Lung (tissue), 11 donors: ENCODE measurements at regions not wholly inside any gene's neighbourhood (a gene's known extent, or its start where the extent isn't known, plus 50 kb on each side); places are given as distances from the start of the nearest gene placed in this dataset.

Experiments
- ATAC-seq: fragments of 200-7000 bp; cut with Tn5 transposase; one replicate; pipeline ENCODE4 v1.9.1; 2020; ENCODE audit warnings: moderate number of reproducible peaks; ENCODE audit not compliant: insufficient read depth, low FRiP score
- DNase-seq, 3 donors: peaks; one replicate each; pipeline ENCODE4 v3.0.0-alpha.2; 2013 to 2017
- H3K27ac ChIP-seq, 2 donors: one replicate each; pipeline ENCODE4 v1.5.1; 2013; ENCODE audit warnings: mild to moderate bottlenecking in 2 of 2, moderate library complexity in 2 of 2, control low read depth in 1 of 2, inconsistent platforms in 1 of 2, low read depth in 1 of 2, low read length in 1 of 2
- H3K27me3 ChIP-seq, 3 donors: one replicate each; pipeline ENCODE4 v1.5.1; 2013; ENCODE audit warnings: low read length in 2 of 3; ENCODE audit not compliant: control insufficient read depth in 3 of 3, insufficient read depth in 3 of 3
- H3K36me3 ChIP-seq, 4 donors: one replicate each; pipeline ENCODE4 v1.5.1; 2013; ENCODE audit warnings: low read length in 4 of 4, mild to moderate bottlenecking in 1 of 4, moderate library complexity in 1 of 4; ENCODE audit not compliant: control insufficient read depth in 4 of 4, insufficient read depth in 4 of 4
- H3K4me1 ChIP-seq, 5 donors: one replicate each; pipeline ENCODE4 v1.5.1; 2013; ENCODE audit warnings: low read length in 5 of 5, mild to moderate bottlenecking in 2 of 5, moderate library complexity in 1 of 5; ENCODE audit not compliant: control insufficient read depth in 5 of 5, insufficient read depth in 5 of 5
- H3K4me3 ChIP-seq: one replicate; pipeline ENCODE4 v1.5.1; 2013; ENCODE audit warnings: mild to moderate bottlenecking, control low read depth, moderate library complexity
- H3K9ac ChIP-seq, 2 donors: one replicate each; pipeline ENCODE4 v1.5.1; 2013; ENCODE audit warnings: low read length in 2 of 2, control low read depth in 1 of 2; ENCODE audit not compliant: insufficient read depth in 1 of 2
- H3K9me3 ChIP-seq, 4 donors: one replicate each; pipeline ENCODE4 v1.5.1; 2013; ENCODE audit warnings: low read length in 3 of 4, mild to moderate bottlenecking in 1 of 4, moderate library complexity in 1 of 4; ENCODE audit not compliant: control insufficient read depth in 4 of 4, insufficient read depth in 3 of 4
- WGBS, 2 donors: extraction: QIAGEN DNeasy Blood & Tissue Kit; methylation state at CpG; one replicate each; pipeline ENCODE4 v1.1.7; 2013; 5-methylcytosine and 5-hydroxymethylcytosine counted together
- TF ChIP-seq, protein P1 (sequence below): IDR thresholded peaks from 2 replicates; pipeline ENCODE4 v1.5.1; 2012; ENCODE audit warnings: mild to moderate bottlenecking; ENCODE audit errors: control extremely low read depth, extremely low read depth
- donor health status: control.
- donor health status: control.
- donor health status: Bipolar disorder and iron deficiency.
- donor health status: healthy.
- donor health status: DM: yes; HTN: yes; CAD: no.

DNA sequence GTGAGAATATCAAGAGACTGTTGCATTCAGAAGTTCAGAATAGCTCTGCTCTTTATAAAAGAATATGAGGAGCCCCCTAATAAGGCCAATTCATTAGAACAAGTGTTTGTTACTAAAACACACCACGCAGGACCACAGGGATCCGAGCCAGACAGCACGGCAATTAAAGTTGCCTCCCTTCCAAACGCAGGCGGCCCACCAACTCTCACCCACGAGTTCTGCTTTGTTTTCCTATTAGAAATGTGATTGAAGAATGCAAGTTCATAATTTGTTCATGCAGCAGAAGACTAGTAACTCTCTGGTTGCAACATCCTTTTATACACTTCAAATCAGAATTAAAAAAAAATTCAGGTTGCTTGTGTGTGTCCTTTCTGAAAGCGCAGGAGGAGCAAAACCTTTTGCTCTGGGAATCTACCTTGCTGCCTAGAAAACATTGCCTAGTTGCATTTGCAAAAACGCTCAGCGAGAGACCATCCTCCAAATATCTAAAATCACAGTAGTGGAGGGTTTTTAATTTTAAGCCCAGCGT, 1044.1 kb upstream of the NR2F2 start:
- TF ChIP-seq, protein P1, sequence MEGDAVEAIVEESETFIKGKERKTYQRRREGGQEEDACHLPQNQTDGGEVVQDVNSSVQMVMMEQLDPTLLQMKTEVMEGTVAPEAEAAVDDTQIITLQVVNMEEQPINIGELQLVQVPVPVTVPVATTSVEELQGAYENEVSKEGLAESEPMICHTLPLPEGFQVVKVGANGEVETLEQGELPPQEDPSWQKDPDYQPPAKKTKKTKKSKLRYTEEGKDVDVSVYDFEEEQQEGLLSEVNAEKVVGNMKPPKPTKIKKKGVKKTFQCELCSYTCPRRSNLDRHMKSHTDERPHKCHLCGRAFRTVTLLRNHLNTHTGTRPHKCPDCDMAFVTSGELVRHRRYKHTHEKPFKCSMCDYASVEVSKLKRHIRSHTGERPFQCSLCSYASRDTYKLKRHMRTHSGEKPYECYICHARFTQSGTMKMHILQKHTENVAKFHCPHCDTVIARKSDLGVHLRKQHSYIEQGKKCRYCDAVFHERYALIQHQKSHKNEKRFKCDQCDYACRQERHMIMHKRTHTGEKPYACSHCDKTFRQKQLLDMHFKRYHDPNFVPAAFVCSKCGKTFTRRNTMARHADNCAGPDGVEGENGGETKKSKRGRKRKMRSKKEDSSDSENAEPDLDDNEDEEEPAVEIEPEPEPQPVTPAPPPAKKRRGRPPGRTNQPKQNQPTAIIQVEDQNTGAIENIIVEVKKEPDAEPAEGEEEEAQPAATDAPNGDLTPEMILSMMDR, result no peak
- Histone ChIP-seq H3K4me3 (no peak overlapping the region), H3K4me1 (peaks cover 0 to 74% (median 10%) of the 10 kb centered on the region in 5 donors), H3K9ac (peak overlapping the region in 1 of 2 donors; percentile 57), H3K36me3 (no peaks in the 10 kb centered on the region), H3K9me3 (no peaks in the 10 kb centered on the region), H3K27me3 (no peaks in the 10 kb centered on the region), H3K27ac (peak overlapping the region in 1 of 2 donors; percentile 74)
- ATAC-seq (no peak), DNase-seq (peak; percentile 32 to 54 (median 47))
- WGBS, 2 donors, result 44 to 67% methylated on average over 10 of the region's 10 CpGs

DNA sequence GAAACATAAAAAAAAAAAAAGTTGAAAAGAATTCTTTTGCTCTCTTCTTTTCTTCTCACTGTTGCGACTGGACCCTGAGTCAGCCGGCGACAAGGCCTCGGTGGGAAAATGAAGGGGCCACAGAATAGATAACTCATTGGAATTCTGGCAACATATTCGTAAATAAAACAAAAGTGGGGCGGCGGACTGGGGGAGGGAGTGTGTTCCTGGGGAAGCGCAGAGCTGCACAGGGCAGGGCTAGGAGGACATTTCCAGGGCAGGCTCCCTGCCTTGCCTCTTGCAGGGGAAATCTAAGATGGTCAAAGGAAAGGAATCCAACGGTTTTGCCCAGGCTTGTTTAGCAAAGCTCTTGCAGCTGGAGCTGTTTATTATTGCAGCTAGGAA, 1042.8 kb upstream of the NR2F2 start:
- H3K36me3 ChIP-seq, result no peaks in the 10 kb centered on the region
- DNase-seq (peak; percentile 49 to 73 (median 72)), ATAC-seq (no peak)
- no peak overlapping the region for H3K4me3 ChIP-seq
- no peaks in the 10 kb centered on the region for H3K9me3 ChIP-seq
- 60 to 73% methylated on average over 9 of the region's 9 CpGs for WGBS, 2 donors
- H3K4me1 ChIP-seq, result peaks cover 0 to 78% (median 10%) of the 10 kb centered on the region in 5 donors
- TF ChIP-seq, protein P1, result no peak
- no peaks in the 10 kb centered on the region for H3K27me3 ChIP-seq
- H3K9ac ChIP-seq, result peak overlapping the region in 1 of 2 donors; percentile 30
- peak overlapping the region in 1 of 2 donors; percentile 57 for H3K27ac ChIP-seq

DNA sequence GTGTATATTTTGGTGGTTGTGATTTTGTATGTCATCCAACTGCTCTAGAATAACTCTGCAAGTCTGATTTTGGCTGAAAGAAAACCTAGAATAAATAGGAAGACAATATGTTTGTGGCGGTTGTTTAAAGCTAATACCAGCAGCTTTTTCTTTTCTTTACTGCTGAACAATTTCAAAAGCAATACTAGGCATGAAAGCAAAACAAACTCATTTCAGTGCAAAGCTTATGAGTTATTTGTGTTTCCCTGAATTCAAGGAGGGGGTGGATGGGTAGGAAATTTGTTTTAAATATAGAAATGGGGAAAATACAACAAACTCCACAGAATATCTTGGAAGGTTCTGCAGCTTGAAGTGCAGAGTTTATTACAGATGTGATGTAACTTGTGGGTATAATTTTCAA, 1041.9 kb upstream of the NR2F2 start:
- peak in 2 of 3 donors; percentile 71 to 79 for DNase-seq

More for the DNA sequence above, 1041.9 kb upstream of the NR2F2 start:
- H3K36me3 ChIP-seq, result no peaks in the 10 kb centered on the region
- no peak overlapping the region for H3K4me3 ChIP-seq
- ATAC-seq, result no peak
- 78 to 85% methylated on average over 1 of the region's 1 CpG for WGBS, 2 donors
- H3K9ac ChIP-seq, result no peak overlapping the region
- H3K9me3 ChIP-seq, result no peaks in the 10 kb centered on the region
- no peaks in the 10 kb centered on the region for H3K27me3 ChIP-seq
- H3K27ac ChIP-seq, result no peak overlapping the region
- TF ChIP-seq, protein P1, result no peak
- peaks cover 0 to 83% (median 18%) of the 10 kb centered on the region in 5 donors for H3K4me1 ChIP-seq
